T-helper 1 cell (primary cell): ENCODE measurements at regions not wholly inside any gene's neighbourhood (a gene's known extent, or its start where the extent isn't known, plus 50 kb on each side); places are given as distances from the start of the nearest gene placed in this dataset.

Source experiments
- DNase-seq, 5 donors: peaks; one replicate each; pipeline ENCODE4 v3.0.0-alpha.2; 2012 to 2020

DNA sequence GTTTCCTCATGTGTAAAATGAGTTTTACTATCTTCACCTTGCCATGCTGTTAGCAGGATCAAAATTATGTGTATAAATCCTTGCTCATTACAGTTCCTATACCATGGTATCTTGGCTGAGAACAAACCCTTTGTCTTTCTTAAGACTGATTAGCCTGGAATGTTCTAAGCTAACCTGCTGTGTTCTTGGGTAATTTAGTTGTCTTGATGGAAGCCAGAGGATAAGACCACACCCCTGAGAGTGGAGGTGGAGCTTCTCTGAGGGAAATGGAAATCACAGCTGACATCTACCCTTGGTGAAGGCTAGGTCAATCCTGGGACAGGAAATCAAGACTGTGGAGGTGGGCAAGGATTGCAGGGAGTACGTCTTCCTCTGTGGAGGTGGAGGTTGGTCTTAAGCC lies 206.1 kb upstream of the ARHGAP20 start:
- DNase-seq = no peak

DNA sequence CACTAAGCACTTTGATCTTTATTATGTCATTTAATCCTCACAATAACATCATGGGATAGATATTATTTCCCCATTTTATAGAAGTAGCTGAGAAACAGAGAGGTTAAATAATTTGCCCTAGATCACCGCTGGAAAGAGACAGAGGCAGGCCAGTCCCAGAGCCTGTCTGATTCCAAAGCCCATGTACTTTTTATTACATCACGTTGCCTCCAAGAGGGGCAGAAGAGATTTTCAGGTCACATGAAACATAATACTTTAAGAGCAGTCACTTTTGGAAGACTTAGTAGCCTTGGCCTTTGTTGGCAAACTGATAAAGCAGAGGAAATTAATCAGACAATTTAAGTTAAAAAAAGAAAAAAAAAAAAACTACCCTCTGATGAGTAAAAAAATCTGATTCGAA lies 200.2 kb upstream of the ARHGAP20 start:
- DNase-seq = no peak

DNA sequence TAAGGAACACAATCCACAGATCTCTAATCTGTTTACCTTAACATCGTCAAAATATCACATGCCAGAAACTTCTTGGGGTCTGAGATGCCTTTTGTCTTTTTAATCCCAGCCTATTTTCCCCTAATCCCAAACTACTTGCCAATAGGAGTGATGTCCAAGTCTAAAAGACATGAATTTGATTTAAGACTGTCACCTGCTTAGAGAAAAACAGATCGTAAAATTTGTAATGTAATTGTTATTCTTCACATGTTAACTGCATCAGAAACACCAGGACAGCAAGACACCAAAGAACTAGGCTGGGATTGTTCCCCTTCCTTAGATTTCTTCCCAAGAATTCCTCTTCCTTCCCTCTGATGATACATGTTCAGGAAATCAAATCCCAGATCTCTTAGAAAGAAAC lies 198.1 kb upstream of the ARHGAP20 start:
- DNase-seq = no peak

DNA sequence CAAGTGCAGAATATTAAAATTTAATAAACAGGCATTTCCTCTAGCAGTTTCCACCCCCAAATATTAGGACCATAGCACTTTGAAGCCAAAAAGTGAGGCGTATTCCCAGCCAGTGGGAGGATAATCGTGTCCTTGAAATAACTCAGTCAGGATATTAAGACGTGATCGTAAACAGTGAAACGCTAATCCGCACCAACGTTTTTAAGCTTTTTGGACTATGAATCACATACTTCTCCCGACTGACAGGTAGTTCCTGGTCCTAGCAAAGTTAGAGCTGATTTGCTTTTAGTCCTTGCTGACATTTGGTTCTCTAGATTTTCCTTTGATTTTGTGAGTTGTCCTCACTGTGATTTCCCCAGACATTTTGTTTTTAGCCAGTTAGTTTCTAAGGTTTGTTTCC lies 197.1 kb upstream of the ARHGAP20 start:
- no peak for DNase-seq

DNA sequence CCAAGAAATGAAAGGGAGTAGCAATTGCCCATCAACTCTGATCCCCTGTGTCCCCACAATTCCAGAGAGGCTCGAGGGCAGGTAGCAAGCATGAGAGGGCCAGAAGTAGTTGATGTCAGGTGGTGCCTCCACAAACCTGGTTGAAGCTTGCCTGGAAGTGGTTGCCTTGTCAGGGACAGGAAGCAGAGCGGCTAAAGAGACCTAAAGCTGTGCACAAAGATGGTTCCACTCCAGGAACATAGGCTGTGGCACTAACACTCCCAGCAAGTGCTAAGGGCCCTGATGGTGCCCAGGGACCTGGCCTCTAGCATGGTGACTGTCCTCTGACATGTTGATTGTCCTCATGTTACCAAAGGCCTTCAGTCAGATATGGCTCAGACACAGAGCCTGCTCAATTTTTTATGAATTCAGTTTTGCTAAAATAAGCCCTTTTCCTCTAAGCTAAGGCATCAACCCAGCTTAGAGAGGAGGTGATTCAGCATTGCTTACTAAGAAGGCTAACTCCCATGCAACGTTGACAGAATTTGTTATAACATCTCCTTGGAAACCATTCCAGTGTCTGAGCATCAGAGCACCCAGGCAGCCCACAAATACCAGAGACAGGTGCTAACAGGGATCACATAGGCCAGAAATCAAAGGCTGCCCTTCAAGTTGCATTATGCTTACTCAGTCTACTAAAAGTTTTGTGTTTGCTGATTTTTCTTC lies 196.3 kb upstream of the ARHGAP20 start:
- peak in 1 of 5 donors; percentile 8 for DNase-seq

DNA sequence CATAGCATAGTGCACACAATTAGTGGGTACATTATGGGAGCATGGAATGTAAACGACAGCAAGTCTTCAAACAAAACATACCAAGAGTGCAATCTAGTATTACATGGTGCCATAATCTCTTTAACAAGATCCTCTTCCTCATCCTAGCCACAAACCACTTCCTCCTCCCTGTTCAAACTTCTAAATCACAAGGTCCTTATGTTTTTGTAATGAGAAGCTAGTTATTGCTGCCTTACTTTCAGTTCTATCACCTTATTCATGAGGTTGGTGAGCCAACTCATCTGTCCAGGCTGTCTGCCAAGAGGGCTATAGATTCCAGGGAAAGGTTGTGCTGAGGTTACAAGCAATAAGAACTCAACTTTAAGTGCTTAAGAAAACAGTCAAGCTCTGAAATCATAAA lies 195.4 kb upstream of the ARHGAP20 start:
- DNase-seq = peak in 1 of 5 donors; percentile 59

DNA sequence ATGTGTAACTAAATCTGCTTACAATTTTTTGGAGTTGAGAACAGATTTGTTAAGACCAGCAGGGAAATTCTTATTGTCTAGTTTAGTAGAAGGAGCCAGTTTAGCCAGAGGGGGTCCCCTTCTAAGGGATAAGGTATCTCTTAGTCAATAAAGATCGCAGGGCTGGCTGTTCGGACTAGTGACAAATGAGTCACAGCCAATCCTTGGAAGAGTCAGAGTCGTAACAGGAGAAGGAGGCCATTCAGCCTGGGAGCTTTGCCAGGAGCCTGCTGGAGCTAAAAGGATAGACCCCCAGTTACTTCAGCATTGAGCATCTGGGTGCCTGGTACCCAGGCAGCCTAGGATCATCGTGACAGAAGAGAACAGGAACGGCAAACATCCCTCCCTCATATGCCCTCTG lies 191.6 kb upstream of the ARHGAP20 start:
- DNase-seq = no peak

DNA sequence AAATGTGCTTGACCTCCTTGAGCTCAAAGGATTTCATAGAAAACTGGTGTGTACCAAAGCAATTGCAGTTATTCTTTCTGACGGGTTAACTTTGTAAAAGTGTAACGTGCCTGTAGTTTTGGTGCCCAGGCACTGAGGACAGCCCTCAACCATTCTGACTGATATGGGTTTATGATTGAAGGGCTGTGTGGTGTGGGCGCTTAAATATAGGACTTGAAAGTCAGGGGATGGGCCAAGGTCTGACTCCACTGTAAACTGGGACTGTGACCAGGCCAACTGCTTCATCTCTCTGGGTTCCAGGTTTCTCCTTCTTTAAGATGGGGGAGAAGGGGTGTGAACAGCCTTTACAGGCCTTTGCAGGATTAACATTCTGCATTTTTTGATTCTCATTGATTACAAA lies 191.1 kb upstream of the ARHGAP20 start:
- DNase-seq = no peak

DNA sequence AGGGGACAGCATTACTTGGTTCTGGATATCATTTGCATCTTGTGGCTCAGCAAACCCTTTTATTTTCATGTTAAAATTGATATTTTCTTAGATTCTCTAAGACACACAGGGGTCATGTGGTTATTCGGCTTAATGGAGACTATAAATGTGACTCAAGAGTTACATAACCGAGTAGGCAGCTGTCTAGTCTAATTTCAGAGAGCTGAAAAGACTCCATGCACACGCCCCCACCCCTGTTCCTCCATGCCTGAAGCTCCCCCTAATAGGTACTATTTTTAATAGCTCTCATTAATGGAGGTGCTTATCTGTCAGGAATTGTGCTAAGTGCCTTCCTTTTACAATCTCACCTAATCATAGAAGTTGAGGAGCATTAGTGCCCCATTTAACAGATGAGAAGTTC lies 189.2 kb upstream of the ARHGAP20 start:
- no peak for DNase-seq

DNA sequence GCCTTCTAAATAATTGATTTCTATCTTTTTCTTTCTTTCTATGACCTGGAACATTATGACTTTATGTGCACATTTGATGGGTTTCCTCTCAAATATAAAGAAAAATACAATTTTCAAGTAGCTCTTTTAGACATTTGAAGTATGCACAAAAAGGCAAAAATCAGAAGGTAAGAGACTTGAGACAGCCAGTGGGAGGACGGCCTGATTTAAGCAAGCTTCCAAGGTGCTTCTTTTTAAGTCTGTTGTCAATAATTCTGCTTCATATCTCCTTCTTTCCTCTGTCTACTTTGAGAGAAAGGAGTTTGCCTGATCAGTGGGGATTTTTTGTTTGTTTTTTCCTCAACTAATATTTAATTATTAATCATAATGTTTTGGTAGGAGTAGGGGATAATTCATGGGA lies 188.2 kb upstream of the ARHGAP20 start:
- no peak for DNase-seq

DNA sequence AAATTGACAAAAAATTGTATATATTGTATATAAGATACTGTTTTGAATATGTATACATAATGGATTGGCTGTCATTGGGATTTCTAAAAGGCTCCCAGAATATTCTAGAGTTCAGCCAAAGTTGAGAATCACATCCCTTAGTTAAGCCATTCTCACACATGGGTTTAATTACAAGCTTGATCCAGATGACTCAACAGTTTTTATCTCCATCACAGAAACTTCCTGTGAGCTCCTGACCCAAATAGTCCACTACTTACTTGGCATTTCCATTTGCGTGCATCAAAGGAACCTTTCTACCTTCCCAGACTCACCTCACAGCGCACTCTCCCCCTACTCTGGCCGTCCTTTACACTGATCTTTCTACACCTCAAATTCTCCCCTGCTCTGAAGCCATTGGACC lies 184.8 kb upstream of the ARHGAP20 start:
- no peak for DNase-seq

DNA sequence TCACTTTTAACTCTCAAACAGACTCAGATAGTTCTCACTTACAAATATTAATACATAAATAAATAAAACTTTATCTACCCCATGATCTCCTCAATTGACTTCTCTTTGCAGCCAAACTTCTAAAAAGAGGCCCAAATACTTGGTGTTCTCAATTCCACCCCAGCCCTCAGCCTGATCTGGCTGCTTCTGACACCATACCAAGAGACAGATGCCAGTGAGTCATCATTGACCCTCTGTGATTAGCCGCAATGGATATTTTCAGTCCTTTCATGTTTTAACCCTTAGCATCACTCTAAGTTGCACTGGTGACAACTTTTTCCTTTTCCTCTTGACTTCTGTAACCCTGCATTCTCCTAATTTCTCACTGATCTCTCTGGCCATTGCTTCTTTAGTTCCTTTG lies 184.1 kb upstream of the ARHGAP20 start:
- no peak for DNase-seq

DNA sequence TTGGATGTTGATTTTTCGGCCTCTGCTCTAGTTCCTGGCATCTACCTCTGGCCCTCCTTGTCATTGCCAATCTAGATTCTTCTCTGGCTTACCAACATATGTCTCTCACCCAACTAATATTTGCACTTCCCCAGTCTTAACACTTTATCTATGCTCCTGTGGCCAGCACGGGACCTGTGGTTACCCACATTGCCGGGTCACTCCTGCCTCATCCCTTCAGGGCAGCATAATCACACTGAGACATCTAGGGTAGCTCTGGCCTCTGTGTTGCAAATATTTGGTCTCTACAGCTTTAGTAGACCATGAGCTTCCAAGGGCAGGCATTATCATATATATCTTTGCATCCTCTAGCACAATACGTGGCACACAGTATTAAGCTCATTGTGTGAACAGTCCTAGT lies 182.0 kb upstream of the ARHGAP20 start:
- no peak for DNase-seq

DNA sequence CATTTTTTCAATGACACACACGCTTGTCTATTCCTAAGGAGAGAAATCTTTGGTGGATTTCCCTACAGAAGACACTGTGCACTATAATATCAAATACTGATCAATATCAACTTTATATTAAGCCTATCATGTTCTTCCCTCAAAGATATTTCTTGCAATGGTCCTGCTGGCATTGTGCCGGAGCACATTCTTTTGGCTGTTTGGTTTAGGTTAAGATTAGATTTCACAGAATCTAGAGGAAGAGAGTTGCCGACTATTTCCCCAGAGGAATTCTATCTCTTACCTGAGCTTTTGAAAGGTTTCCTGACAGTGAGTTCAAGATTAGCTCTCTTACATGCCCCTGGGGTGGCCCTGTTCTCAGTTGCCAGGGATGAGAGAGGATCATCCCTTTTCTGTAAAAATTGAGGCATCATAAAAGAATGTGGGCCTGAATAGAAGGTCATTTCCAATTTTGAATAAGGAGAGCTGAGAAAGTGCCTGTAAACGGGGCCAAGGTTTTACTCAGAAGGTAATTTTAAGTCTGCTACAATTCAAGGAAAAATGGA lies 180.6 kb upstream of the ARHGAP20 start:
- no peak for DNase-seq

DNA sequence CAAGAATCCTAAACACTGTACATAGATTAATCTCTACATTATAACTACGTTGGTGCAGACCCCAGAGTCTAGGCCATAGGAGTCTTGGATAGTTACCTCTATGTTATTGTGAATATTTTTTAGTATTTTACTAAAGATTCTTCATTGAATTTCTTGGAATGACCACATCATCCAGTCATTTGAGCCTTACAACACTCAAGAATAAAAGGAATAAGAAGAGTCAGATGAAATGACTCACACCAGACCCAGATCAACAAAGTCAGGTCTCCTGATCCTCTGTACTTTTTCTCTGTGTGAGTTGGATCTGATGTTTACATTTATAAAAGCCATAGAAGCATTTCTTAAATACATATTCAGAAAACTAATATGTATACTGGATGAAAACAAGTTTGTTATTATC lies 179.2 kb upstream of the ARHGAP20 start:
- DNase-seq = no peak

DNA sequence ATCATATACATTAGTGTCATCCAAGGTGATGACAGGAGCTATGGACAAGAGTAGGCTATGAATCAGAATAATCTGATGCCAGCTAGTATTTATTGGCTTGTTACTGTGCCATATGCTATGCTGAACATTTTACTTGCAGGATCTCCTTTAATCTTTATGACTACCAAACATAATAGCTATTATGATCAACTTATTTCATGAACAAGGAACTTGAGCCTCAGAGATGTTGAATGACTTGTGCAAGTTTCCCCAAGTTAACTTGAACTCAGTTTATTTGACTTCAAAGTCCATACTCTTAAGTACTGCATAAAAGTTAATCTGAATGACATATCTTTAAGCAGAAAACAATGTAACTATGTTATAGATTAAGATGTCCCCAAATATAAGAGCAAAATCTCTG lies 178.8 kb upstream of the ARHGAP20 start:
- DNase-seq = no peak

DNA sequence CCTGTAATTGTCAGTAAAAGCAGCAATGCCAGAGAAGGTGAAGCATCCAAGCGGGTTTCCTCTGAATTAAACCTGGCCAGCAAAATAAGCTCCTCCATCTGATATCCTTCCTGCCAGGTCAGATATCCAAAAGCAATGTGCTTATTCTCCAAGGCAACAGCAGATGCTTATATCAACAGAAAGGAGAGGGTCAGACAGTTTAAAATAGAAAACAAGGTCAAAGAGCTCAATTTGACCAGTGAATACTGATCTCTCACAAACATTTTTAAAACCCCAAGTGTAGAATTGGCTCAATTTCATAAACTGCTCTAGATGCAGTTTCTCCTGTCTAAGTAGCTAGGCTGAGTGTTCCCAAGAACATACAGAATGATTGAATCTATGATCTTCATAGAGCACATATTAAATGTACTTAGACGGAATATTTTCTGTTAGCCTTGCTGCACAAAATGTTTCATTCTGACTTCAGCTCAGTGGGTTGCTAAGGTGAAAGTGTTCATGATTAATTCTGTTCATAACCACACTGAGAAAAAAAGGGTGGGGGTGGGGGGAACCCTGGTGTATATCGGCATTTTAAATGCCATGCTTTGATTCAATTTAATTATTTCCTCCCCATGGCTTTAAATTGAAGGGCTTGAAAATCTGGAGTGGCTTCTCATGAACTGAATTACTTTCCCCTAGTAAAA lies 174.2 kb upstream of the ARHGAP20 start:
- no peak for DNase-seq

DNA sequence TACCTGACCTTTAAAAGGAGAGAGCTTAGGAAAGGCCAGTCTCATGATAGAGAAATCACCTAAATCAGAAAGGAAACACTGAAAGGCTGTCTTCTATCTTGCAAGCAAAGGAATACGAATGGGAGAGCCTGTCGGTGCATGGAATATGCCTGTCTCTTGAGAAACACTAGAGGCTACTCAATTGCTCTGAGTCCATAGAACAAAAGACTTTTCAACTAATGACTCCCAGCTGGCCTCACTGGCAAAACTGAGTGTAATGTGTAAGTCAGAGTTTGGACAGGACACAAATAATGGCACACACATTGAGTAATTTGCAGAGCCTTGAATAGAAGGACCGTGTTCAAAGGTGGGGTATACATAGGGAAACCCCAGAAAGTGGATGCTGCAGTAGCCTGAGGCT lies 171.0 kb upstream of the ARHGAP20 start:
- no peak for DNase-seq

DNA sequence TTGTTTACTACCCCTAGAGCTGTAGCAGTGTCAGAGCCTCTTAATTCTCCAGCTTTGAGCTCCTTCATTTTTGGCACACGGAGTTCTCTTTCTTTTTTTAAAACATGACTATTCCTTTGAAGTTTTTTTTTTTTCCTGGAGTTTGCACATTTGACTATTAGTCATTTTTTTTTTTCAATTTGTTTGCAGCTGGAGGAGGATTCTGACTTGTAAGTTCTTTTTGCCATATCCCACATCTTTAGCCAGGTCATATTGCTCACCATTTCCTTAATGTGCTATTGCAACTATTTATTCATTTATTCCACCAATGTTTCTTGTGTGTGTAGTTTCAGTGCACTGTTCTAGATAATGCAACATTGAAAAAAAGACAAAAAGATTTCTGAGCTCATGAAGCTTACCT lies 166.3 kb upstream of the ARHGAP20 start:
- DNase-seq = no peak

DNA sequence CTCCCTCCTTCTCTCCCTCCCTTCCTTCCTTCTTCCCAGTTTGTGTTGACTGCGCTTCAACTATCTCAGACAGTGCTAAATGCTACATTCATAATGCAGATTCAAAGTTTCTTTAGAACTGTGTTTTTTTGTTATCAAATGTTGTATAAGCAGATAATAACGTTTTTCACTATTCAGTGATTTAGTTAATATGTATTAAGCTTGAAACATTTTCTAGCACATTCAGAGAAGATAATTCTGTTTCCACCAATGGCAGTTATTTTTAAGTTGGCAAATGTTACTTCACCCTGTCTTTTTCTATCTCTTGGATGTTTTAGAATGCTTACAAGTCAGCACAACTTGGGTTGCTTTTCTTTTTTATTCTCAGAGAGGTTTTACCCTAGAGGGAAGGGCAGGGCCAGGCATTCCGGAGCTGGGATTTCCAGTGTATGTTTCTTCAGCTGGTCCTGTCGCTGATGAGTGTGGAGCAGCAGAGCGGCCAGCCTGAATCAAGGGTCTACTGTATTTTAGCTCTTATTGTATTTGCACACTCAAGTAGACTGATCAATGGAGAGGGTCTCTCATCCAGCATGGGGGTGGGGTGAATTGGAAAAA lies 162.3 kb upstream of the ARHGAP20 start:
- no peak for DNase-seq

DNA sequence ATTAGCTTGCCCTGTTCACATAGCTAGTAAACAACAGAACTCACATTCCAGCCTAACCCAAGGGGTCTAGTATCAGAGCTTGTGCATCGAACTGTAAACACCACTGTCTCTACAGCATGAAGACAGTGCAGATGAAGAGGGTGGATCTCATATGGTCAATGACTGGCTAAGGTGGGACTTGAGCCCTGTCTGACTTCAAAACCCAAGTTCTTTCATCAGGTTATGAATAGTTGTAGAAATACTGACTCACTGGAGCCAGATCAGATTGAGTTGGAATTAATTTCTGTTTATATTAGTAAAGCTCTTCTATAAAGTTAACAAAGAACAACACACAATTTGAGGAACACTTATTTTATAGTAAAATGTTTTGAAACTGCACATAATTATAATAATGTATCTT lies 161.7 kb upstream of the ARHGAP20 start:
- DNase-seq = no peak

DNA sequence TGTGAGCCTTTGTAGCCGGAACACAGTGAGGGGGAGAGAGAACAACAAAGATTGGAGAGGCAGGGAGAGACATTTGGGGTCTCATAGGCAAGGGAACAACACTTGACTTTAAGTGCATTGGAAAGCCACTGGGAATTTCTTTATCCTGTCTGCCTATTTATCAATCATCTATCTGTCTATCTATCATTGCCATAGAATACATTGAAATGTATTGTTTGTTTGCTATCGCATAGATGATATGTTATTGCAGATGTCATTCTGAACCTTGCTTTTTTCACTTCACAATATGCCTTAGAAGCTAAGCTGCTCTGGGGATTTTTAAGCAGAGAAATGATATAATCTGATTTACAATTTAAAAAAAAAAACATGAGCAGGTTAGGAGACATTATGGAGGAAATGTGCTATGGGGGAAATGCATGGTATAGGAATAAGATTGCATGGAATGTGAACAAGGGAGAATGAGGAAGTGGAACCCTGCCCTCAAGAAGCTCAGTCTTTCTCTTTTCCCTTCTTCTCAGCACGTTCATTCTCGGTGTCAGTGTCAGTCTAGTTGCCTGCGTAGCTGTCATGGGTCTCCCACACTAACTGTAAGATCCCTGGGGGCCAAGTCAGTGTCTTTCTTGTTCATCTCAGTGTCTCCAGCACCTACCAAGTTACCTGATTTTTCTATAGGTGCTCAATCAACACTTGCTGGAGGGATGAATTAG lies 158.7 kb upstream of the ARHGAP20 start:
- DNase-seq = no peak

DNA sequence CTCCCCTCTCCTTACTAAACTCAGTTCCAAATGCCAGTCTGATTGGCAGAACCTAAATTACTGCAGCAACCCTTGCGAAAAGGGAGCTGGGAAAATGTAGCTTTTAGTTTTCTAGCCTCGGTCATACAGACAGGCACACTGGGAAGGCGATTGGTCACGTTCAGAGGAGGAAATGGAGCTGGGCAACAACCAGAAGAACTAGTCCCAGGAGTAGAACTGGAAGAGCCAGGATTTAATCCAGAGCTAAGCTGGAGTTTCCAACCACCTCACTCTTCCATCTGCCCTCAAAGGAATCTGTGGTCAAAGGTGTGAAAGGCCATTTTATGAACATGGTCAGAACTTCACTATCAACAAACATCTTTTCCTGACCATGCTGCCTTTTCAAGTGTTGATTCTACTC lies 155.7 kb upstream of the ARHGAP20 start:
- DNase-seq = no peak

DNA sequence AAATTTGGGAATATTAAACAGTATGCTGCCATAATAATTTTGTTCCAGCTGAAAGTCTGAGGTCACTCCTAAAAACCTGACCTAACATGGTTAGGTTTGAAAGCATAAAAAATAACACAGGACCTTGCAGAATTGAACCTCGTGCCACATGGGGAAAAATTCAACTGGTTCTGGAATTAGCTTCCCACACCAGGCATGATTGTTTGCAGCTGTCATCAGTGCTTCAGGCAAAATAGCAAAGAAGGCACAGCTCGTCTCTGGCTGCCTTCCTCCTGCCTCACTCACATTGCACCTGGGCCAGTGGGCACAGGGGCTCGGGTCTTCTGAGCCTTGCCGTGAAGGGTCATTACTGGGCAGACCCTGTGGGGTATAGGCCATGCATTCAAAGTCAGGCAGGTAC lies 153.8 kb upstream of the ARHGAP20 start:
- no peak for DNase-seq
